Peyer's patch (tissue), 4 donors: ENCODE measurements at regions not wholly inside any gene's neighbourhood (a gene's known extent, or its start where the extent isn't known, plus 50 kb on each side); places are given as distances from the start of the nearest gene placed in this dataset.

Source experiments
- DNase-seq, 3 donors: peaks; one replicate each; pipeline ENCODE4 v3.0.0-alpha.2; 2017 to 2019
- H3K27ac ChIP-seq, 4 donors: fragments of 200-600 bp; sonication (generic); one replicate each; pipeline ENCODE4 v1.5.1; 2016 to 2019
- H3K27me3 ChIP-seq, 2 donors: fragments of 200-600 bp; sonication (generic); one replicate each; pipeline ENCODE4 v1.5.1; 2019
- H3K36me3 ChIP-seq, 3 donors: fragments of 200-600 bp; sonication (generic); one replicate each; pipeline ENCODE4 v1.5.1; 2016 to 2019
- H3K4me1 ChIP-seq, 4 donors: fragments of 200-600 bp; sonication (generic); one replicate each; pipeline ENCODE4 v1.5.1; 2016 to 2019
- H3K4me3 ChIP-seq, 4 donors: fragments of 200-600 bp; sonication (generic); 1 replicate in 3 of 4; 2 replicates in 1 of 4; pipeline ENCODE4 v1.5.1; 2016 to 2019; ENCODE audit warnings: mild to moderate bottlenecking in 1 of 4
- H3K9me3 ChIP-seq, 4 donors: fragments of 200-600 bp; sonication (generic); one replicate each; pipeline ENCODE4 v1.5.1; 2016 to 2019; ENCODE audit warnings: mild to moderate bottlenecking in 1 of 4
- CTCF ChIP-seq, 6 experiments: fragments of 450-650 bp in 4 of 6; fragments of 200-600 bp in 2 of 6; sonication (generic) in 1 of 6; IDR thresholded peaks; one replicate each; pipeline ENCODE4 v1.5.1; 2017 to 2019; ENCODE audit warnings: antibody characterized with exemption in 6 of 6, mild to moderate bottlenecking in 3 of 6, moderate library complexity in 1 of 6
- POLR2A ChIP-seq, 2 donors: fragments of 450-650 bp; IDR thresholded peaks; one replicate each; pipeline ENCODE4 v1.5.1; 2017; ENCODE audit warnings: antibody characterized with exemption in 2 of 2, mild to moderate bottlenecking in 2 of 2, moderate library complexity in 2 of 2

GRCh38 chr7:68998136-68998535 is 600.1 kb upstream of the AUTS2 start:
- Histone ChIP-seq H3K27me3 (no peaks in the 10 kb centered on the region), H3K36me3 (no peaks in the 10 kb centered on the region), H3K9me3 (peaks cover 0 to 22% (median 6%) of the 10 kb centered on the region in 4 donors), H3K4me1 (no peaks in the 10 kb centered on the region), H3K4me3 (no peak overlapping the region), H3K27ac (no peak overlapping the region)
- no peak for TF ChIP-seq POLR2A (IDR thresholded peaks at IDR 0.05)
- no peak for TF ChIP-seq CTCF (IDR thresholded peaks at IDR 0.05)
- DNase-seq: no peak

GRCh38 chr7:69002416-69002815 is 595.9 kb upstream of the AUTS2 start:
- no peaks in the 10 kb centered on the region for H3K36me3 ChIP-seq
- DNase-seq: no peak
- no peak overlapping the region for H3K27ac ChIP-seq
- H3K4me3 ChIP-seq: no peak overlapping the region
- peaks cover 0 to 22% (median 6%) of the 10 kb centered on the region in 4 donors for H3K9me3 ChIP-seq
- H3K4me1 ChIP-seq: no peaks in the 10 kb centered on the region
- TF ChIP-seq POLR2A (IDR thresholded peaks at IDR 0.05) (no peak), CTCF (IDR thresholded peaks at IDR 0.05) (no peak)
- no peaks in the 10 kb centered on the region for H3K27me3 ChIP-seq

GRCh38 chr7:69012149-69012548 is 586.1 kb upstream of the AUTS2 start:
- no peaks in the 10 kb centered on the region for H3K9me3 ChIP-seq

GRCh38 chr7:69017208-69017607 is 581.1 kb upstream of the AUTS2 start:
- no peak overlapping the region for H3K27ac ChIP-seq
- H3K4me3 ChIP-seq: no peak overlapping the region
- no peaks in the 10 kb centered on the region for H3K36me3 ChIP-seq
- H3K4me1 ChIP-seq: no peaks in the 10 kb centered on the region
- no peaks in the 10 kb centered on the region for H3K27me3 ChIP-seq
- no peak for DNase-seq
- H3K9me3 ChIP-seq: peaks cover 0 to 5% (median 0%) of the 10 kb centered on the region in 4 donors
- TF ChIP-seq POLR2A (IDR thresholded peaks at IDR 0.05) (no peak), CTCF (IDR thresholded peaks at IDR 0.05) (no peak)

More at GRCh38 chr7:69012149-69012548, 586.1 kb upstream of the AUTS2 start:
- Histone ChIP-seq H3K4me3 (no peak overlapping the region), H3K36me3 (no peaks in the 10 kb centered on the region), H3K27ac (no peak overlapping the region), H3K27me3 (no peaks in the 10 kb centered on the region), H3K4me1 (no peaks in the 10 kb centered on the region)
- no peak for DNase-seq
- TF ChIP-seq POLR2A (IDR thresholded peaks at IDR 0.05): no peak
- no peak for TF ChIP-seq CTCF (IDR thresholded peaks at IDR 0.05)

GRCh38 chr7:69018200-69018599 is 580.1 kb upstream of the AUTS2 start:
- H3K9me3 ChIP-seq: peaks cover 0 to 5% (median 0%) of the 10 kb centered on the region in 4 donors
- H3K27me3 ChIP-seq: no peaks in the 10 kb centered on the region
- TF ChIP-seq POLR2A (IDR thresholded peaks at IDR 0.05): no peak
- TF ChIP-seq CTCF (IDR thresholded peaks at IDR 0.05): no peak
- no peaks in the 10 kb centered on the region for H3K4me1 ChIP-seq
- no peak overlapping the region for H3K27ac ChIP-seq
- H3K36me3 ChIP-seq: no peaks in the 10 kb centered on the region
- DNase-seq: no peak
- H3K4me3 ChIP-seq: no peak overlapping the region

- H3K4me3 ChIP-seq: no peak overlapping the region
- no peak for TF ChIP-seq POLR2A (IDR thresholded peaks at IDR 0.05)
- no peak for TF ChIP-seq CTCF (IDR thresholded peaks at IDR 0.05)
- H3K27me3 ChIP-seq: no peaks in the 10 kb centered on the region
- H3K27ac ChIP-seq: no peak overlapping the region
- H3K36me3 ChIP-seq: no peaks in the 10 kb centered on the region
- no peaks in the 10 kb centered on the region for H3K4me1 ChIP-seq
- peaks cover 0 to 5% (median 0%) of the 10 kb centered on the region in 4 donors for H3K9me3 ChIP-seq
- no peak for DNase-seq
These were observed 578.8 kb upstream of the AUTS2 start for GRCh38 chr7:69019437-69019836.
